GM23338 (cell line): ENCODE measurements at regions not wholly inside any gene's neighbourhood (a gene's known extent, or its start where the extent isn't known, plus 50 kb on each side); places are given as distances from the start of the nearest gene placed in this dataset.

Experiments
- ATAC-seq: fragments of 200-7000 bp; cut with Tn5 transposase; 3 replicates; pipeline ENCODE4 v1.9.1; 2020
- DNase-seq: peaks from one replicate; pipeline ENCODE4 v3.0.0-alpha.2; 2015; ENCODE audit warnings: low spot score
- H2AFZ ChIP-seq: fragments of 200-600 bp; sonication (generic); 2 replicates; pipeline ENCODE4 v1.8.0; 2016; ENCODE audit warnings: antibody characterized with exemption, mild to moderate bottlenecking, moderate library complexity
- H3F3A ChIP-seq: fragments of 200-600 bp; sonication (generic); replicated peaks from 2 replicates; pipeline ENCODE4 v1.8.0; 2017; ENCODE audit warnings: antibody characterized with exemption, mixed run types, low read depth
- H3K27ac ChIP-seq: fragments of 200-600 bp; sonication (generic); 2 replicates; pipeline ENCODE4 v1.6.1; 2016; ENCODE audit warnings: low read depth
- H3K27me3 ChIP-seq: fragments of 200-600 bp; sonication (generic); 2 replicates; pipeline ENCODE4 v1.8.0; 2016; ENCODE audit warnings: mild to moderate bottlenecking, mixed run types, moderate library complexity; ENCODE audit not compliant: insufficient read depth
- H3K36me3 ChIP-seq: fragments of 200-600 bp; sonication (generic); 2 replicates; pipeline ENCODE4 v1.8.0; 2016; ENCODE audit warnings: mild to moderate bottlenecking; ENCODE audit not compliant: insufficient read depth
- H3K4me1 ChIP-seq: fragments of 200-600 bp; sonication (generic); 2 replicates; pipeline ENCODE4 v1.8.0; 2016; ENCODE audit warnings: mild to moderate bottlenecking, moderate library complexity; ENCODE audit not compliant: insufficient read depth
- H3K4me2 ChIP-seq: fragments of 200-600 bp; sonication (generic); 2 replicates; pipeline ENCODE4 v1.7.1; 2017; ENCODE audit warnings: mixed run types
- H3K4me3 ChIP-seq: fragments of 200-600 bp; sonication (generic); 2 replicates; pipeline ENCODE4 v1.6.1; 2016; ENCODE audit warnings: mixed run types
- H3K79me2 ChIP-seq: fragments of 200-600 bp; sonication (generic); replicated peaks from 2 replicates; pipeline ENCODE4 v1.8.0; 2017; ENCODE audit warnings: mild to moderate bottlenecking; ENCODE audit not compliant: insufficient read depth
- H3K9me2 ChIP-seq: fragments of 200-600 bp; sonication (generic); 2 replicates; pipeline ENCODE4 v1.8.0; 2017; ENCODE audit not compliant: insufficient read depth
- H4K20me1 ChIP-seq: fragments of 200-600 bp; sonication (generic); replicated peaks from 2 replicates; pipeline ENCODE4 v1.8.0; 2017; ENCODE audit warnings: mild to moderate bottlenecking; ENCODE audit not compliant: insufficient read depth
- H3K27ac Mint-ChIP-seq: 2 replicates; pipeline ENCODE4 v1.8.0; 2020; ENCODE audit warnings: inconsistent platforms, mild to moderate bottlenecking, moderate library complexity, mixed read lengths
- H3K27me3 Mint-ChIP-seq: 3 replicates; pipeline ENCODE4 v1.8.0; 2022; ENCODE audit warnings: low read depth, mild to moderate bottlenecking, moderate library complexity, mixed read lengths, inconsistent platforms; ENCODE audit not compliant: insufficient read depth, poor library complexity
- H3K36me3 Mint-ChIP-seq: 3 replicates; pipeline ENCODE4 v1.8.0; 2021; ENCODE audit warnings: low read depth, mild to moderate bottlenecking, inconsistent platforms, moderate library complexity, mixed read lengths
- H3K4me1 Mint-ChIP-seq: 3 replicates; pipeline ENCODE4 v1.8.0; 2020; ENCODE audit warnings: mild to moderate bottlenecking, inconsistent platforms, mixed read lengths
- H3K4me3 Mint-ChIP-seq: 3 replicates; pipeline ENCODE4 v1.8.0; 2021; ENCODE audit warnings: moderate library complexity, mild to moderate bottlenecking, inconsistent platforms, mixed read lengths
- H3K9me3 Mint-ChIP-seq: 3 replicates; pipeline ENCODE4 v1.8.0; 2020; ENCODE audit warnings: moderate library complexity, mild to moderate bottlenecking, inconsistent platforms, mixed read lengths
- CREB1 ChIP-seq: fragments of 250-450 bp; sonication (Bioruptor Pico); IDR thresholded peaks from 2 replicates; pipeline ENCODE4 v1.5.0; 2020; ENCODE audit warnings: low read depth, mild to moderate bottlenecking, moderate library complexity
- CTCF ChIP-seq, 2 experiments: fragments of 200-600 bp in 1 of 2; sonication (generic) in 1 of 2; conservative IDR thresholded peaks; 2 replicates each; pipeline versions ENCODE4 v1.5.1 to v1.6.1; 2016 to 2017; ENCODE audit warnings: antibody characterized with exemption in 2 of 2, low read depth in 2 of 2, mild to moderate bottlenecking in 2 of 2, moderate library complexity in 1 of 2
- ETS1 ChIP-seq: IDR thresholded peaks from 2 replicates; pipeline ENCODE4 v1.6.1; 2016; ENCODE audit warnings: antibody characterized with exemption
- EZH2 ChIP-seq: fragments of 200-600 bp; sonication (generic); IDR thresholded peaks from one replicate; pipeline ENCODE4 v1.8.0; 2017; ENCODE audit warnings: antibody characterized with exemption, mild to moderate bottlenecking, low read depth; ENCODE audit not compliant: unreplicated experiment
- EZH2phosphoT487 ChIP-seq: fragments of 200-600 bp; sonication (generic); IDR thresholded peaks from one replicate; pipeline ENCODE4 v1.8.1; 2018; ENCODE audit warnings: antibody characterized with exemption; ENCODE audit not compliant: unreplicated experiment
- JUNB ChIP-seq: IDR thresholded peaks from one replicate; pipeline ENCODE4 v1.6.1; 2016; ENCODE audit warnings: antibody characterized with exemption; ENCODE audit not compliant: unreplicated experiment
- NANOG ChIP-seq: IDR thresholded peaks from 2 replicates; pipeline ENCODE4 v1.6.1; 2016; ENCODE audit warnings: antibody characterized with exemption, borderline replicate concordance
- POLR2AphosphoS5 ChIP-seq: IDR thresholded peaks from 2 replicates; pipeline ENCODE4 v1.6.1; 2016; ENCODE audit warnings: antibody characterized with exemption, low read depth
- REST ChIP-seq: IDR thresholded peaks from one replicate; pipeline ENCODE4 v1.6.1; 2018; ENCODE audit warnings: antibody characterized with exemption; ENCODE audit not compliant: unreplicated experiment
- STAT1 ChIP-seq: IDR thresholded peaks from one replicate; pipeline ENCODE4 v1.6.1; 2016; ENCODE audit warnings: antibody characterized with exemption; ENCODE audit not compliant: unreplicated experiment
- ZNF114 ChIP-seq: fragments of 250-450 bp; sonication (Bioruptor Pico); IDR thresholded peaks from 2 replicates; pipeline ENCODE4 v1.5.0; 2020; ENCODE audit warnings: mild to moderate bottlenecking, moderate library complexity
- ZNF331 ChIP-seq: fragments of 250-450 bp; sonication (Bioruptor Pico); IDR thresholded peaks from 2 replicates; pipeline ENCODE4 v1.5.0; 2020; ENCODE audit warnings: low read depth, mild to moderate bottlenecking, moderate library complexity
- ZNF462 ChIP-seq: fragments of 250-450 bp; sonication (Bioruptor Pico); IDR thresholded peaks from 2 replicates; pipeline ENCODE4 v1.5.0; 2020; ENCODE audit warnings: mild to moderate bottlenecking, moderate library complexity

- H4K20me1 ChIP-seq: no peaks in the 10 kb centered on the region
- peak overlapping the region; percentile 47; the same call in 1 of the 2 replicates for H2AFZ ChIP-seq
- H3K4me2 ChIP-seq: no peak overlapping the region
- Mint-ChIP-seq H3K27ac (no peak overlapping the region), H3K4me1 (0 out of 3 replicates have a peak, but pooled peaks cover 2% of the 10 kb centered on the region), H3K36me3 (no peaks in the 10 kb centered on the region), H3K9me3 (no peaks in the 10 kb centered on the region), H3K4me3 (no peak overlapping the region), H3K27me3 (peaks cover 4% of the 10 kb centered on the region)
- no peaks in the 10 kb centered on the region for H3F3A ChIP-seq
- H3K79me2 ChIP-seq: no peaks in the 10 kb centered on the region
- H3K9me2 ChIP-seq: no peaks in the 10 kb centered on the region
- no peaks in the 10 kb centered on the region for H3K27me3 ChIP-seq
- DNase-seq (no peak), ATAC-seq (peak; percentile 38; the same call in 1 of the 3 replicates)
- H3K36me3 ChIP-seq: no peaks in the 10 kb centered on the region
- no peaks in the 10 kb centered on the region for H3K4me1 ChIP-seq
- H3K4me3 ChIP-seq: no peak overlapping the region
- H3K27ac ChIP-seq: no peak overlapping the region
- no peak for TF ChIP-seq POLR2AphosphoS5
- no peak for TF ChIP-seq ZNF114 (CRISPR knock-in tag)
- TF ChIP-seq EZH2phosphoT487: no peak
- no peak for TF ChIP-seq CREB1 (CRISPR knock-in tag)
- no peak for TF ChIP-seq JUNB
- no peak for TF ChIP-seq EZH2
- TF ChIP-seq ZNF331: no peak
- no peak for TF ChIP-seq REST
- no peak for TF ChIP-seq CTCF (conservative IDR thresholded peaks at IDR 0.05; ENCODE audit: low read depth in 2 of 2)
- TF ChIP-seq ETS1: no peak
- TF ChIP-seq NANOG: no peak
- TF ChIP-seq ZNF462 (CRISPR knock-in tag): no peak
- TF ChIP-seq STAT1: no peak
These were observed 164.9 kb upstream of the PRNP start for GRCh38 chr20:4521170-4521968.
